ENCODE measurements at regions not wholly inside any gene's neighbourhood (a gene's known extent, or its start where the extent isn't known, plus 50 kb on each side); places are given as distances from the start of the nearest gene placed in this dataset.
"Not testable (repeated sequence)": the region's sequence is repeated elsewhere in the genome, so short reads cannot be mapped to it uniquely, and the experiment has no call there.

GRCh38 chr5:118377420-118377819 lies 610.9 kb downstream of the DTWD2 start:
- DNase-seq (ENCODE audit: low spot score), result no peak

GRCh38 chr5:118371973-118372831 lies 616.1 kb downstream of the DTWD2 start:
- DNase-seq (ENCODE audit: low spot score), result no peak

GRCh38 chr5:118366429-118366828 lies 621.9 kb downstream of the DTWD2 start:
- DNase-seq (ENCODE audit: low spot score), result no peak

GRCh38 chr5:118365718-118366117 lies 622.6 kb downstream of the DTWD2 start:
- DNase-seq (ENCODE audit: low spot score), result no peak

- no peak for DNase-seq (ENCODE audit: low spot score)
Measured at GRCh38 chr5:118354797-118355196, 633.5 kb downstream of the DTWD2 start.

GRCh38 chr5:118353970-118354369 lies 634.4 kb downstream of the DTWD2 start:
- DNase-seq (ENCODE audit: low spot score), result no peak

GRCh38 chr5:118336468-118336867 lies 651.9 kb downstream of the DTWD2 start:
- no peak for DNase-seq (ENCODE audit: low spot score)

GRCh38 chr5:118327389-118327788 lies 661.0 kb downstream of the DTWD2 start:
- DNase-seq (ENCODE audit: low spot score), result no peak

- no peak for DNase-seq (ENCODE audit: low spot score)
Measured at GRCh38 chr5:118326481-118327045, 661.8 kb downstream of the DTWD2 start.

- no peak for DNase-seq (ENCODE audit: low spot score)
Measured at GRCh38 chr5:118325931-118326330, 662.4 kb downstream of the DTWD2 start.

GRCh38 chr5:118323723-118324122 lies 664.6 kb downstream of the DTWD2 start:
- not testable (repeated sequence) for DNase-seq (ENCODE audit: low spot score)

GRCh38 chr5:118321081-118321480 lies 667.3 kb downstream of the DTWD2 start:
- no peak for DNase-seq (ENCODE audit: low spot score)

- DNase-seq (ENCODE audit: low spot score), result no peak
Measured at GRCh38 chr5:118320121-118320520, 668.2 kb downstream of the DTWD2 start.

GRCh38 chr5:118314931-118315330 lies 673.4 kb downstream of the DTWD2 start:
- no peak for DNase-seq (ENCODE audit: low spot score)

GRCh38 chr5:118311103-118311819 lies 677.1 kb downstream of the DTWD2 start:
- DNase-seq (ENCODE audit: low spot score), result no peak

- DNase-seq (ENCODE audit: low spot score), result no peak
Measured at GRCh38 chr5:118310401-118310800, 677.9 kb downstream of the DTWD2 start.

GRCh38 chr5:118303296-118303695 lies 685.1 kb downstream of the DTWD2 start:
- no peak for DNase-seq (ENCODE audit: low spot score)

GRCh38 chr5:118302786-118303185 lies 685.6 kb downstream of the DTWD2 start:
- no peak for DNase-seq (ENCODE audit: low spot score)

- no peak for DNase-seq (ENCODE audit: low spot score)
Measured at GRCh38 chr5:118301696-118302095, 686.7 kb downstream of the DTWD2 start.

GRCh38 chr5:118295045-118295444 lies 693.3 kb downstream of the DTWD2 start:
- DNase-seq (ENCODE audit: low spot score), result no peak

GRCh38 chr5:118293378-118293777 lies 695.0 kb downstream of the DTWD2 start:
- DNase-seq (ENCODE audit: low spot score), result no peak

- DNase-seq (ENCODE audit: low spot score), result no peak
Measured at GRCh38 chr5:118290204-118290603, 698.1 kb downstream of the DTWD2 start.

GRCh38 chr5:118284230-118284629 lies 704.1 kb downstream of the DTWD2 start:
- not testable (repeated sequence) for DNase-seq (ENCODE audit: low spot score)

Measured in hematopoietic multipotent progenitor cell treated with erythropoietin and hydrocortisone succinate and interleukin-3 and kit ligand, for 17 days (in vitro differentiated cells).